ENCODE measurements at regions not wholly inside any gene's neighbourhood (a gene's known extent, or its start where the extent isn't known, plus 50 kb on each side); places are given as distances from the start of the nearest gene placed in this dataset.
"Not testable (repeated sequence)": the region's sequence is repeated elsewhere in the genome, so short reads cannot be mapped to it uniquely, and the experiment has no call there.

DNA sequence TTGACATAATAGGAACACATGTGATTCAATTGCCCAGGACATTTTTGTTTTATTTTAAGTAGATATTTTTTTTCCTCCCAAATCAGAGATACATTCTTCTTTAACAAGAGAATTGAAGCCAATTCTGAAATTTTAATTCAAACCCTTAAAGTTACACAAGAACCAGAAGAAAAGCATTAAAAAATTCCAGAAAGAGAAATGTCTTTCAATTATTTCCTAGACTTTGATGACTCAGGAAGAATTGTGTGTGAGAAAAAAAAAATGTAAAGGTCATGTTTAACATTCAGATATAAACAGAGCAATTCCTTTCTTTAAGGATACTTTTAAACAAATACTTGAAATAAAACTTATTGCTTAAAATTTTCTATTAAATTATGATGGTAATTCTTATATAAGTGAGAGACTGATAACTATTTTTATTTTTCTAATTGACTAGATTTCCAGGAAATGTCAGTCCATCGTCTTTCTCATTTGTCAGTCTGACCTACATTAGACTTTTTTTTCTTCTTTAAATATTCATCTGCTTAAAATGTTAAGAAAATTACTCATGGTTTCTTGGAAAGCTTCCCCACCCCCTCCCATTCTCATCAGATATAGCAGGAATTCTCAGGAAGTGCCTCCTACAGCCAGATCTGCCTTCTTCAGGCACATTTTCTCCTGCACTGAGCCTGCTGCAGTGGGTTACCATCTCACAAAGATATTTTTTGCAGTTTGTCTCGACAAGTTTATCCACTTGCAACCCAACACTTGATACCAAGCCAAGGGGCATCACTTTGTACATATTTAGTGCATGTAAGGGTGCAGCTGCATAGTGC lies 261.8 kb upstream of the CBLB start:
- Histone ChIP-seq H3K9me3 (ENCODE audit: control insufficient read depth, low read length) (no peaks in the 10 kb centered on the region), H3K4me3 (ENCODE audit: low read length) (no peak overlapping the region), H3K27ac (ENCODE audit: low read length) (no peak overlapping the region), H3K4me1 (ENCODE audit: control insufficient read depth, insufficient read depth, low read length) (peaks cover 7% of the 10 kb centered on the region), H3K27me3 (ENCODE audit: control insufficient read depth, insufficient read depth) (no peaks in the 10 kb centered on the region)
- ATAC-seq, result peak; percentile 42 to 48
- DNase-seq, result no peak
- WGBS, result 13% methylated on average over 2 of the region's 2 CpGs
- intact Hi-C loops (cut with DNase I), result no loop called here

DNA sequence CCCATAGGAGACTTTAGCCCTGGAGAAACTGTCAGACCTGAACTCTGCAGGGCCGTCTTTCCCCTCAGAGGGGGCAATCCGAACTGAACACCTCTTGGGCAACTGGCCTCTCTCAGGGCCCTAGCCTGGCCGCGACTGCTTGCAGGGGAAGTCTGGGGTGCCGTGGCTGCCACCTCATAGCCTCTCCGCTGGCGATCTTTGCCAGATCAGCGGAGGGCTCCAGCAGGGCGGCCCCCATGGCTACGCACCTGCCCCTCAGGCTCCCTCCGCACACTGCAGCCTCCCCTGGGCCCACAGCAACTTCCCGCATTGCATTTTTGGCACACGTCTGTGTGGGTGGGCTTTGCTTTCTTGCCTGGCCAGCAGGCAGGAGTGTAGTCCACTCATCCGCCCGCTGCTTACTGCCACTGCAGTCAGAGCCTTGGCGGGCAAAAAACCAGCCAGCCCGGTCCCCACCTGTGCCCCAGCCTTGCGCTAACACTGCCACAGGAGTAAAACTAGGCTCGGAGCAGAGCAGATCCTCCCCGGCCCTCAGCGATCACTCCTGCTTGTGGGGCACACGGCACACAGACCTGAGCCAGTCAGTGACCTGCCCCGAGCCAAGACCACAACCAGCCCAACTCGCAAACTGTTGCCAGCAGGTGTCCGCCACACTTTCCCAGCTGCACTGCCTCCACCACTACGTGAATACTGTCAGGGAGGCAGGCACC lies 266.8 kb upstream of the CBLB start:
- Histone ChIP-seq H3K4me3 (ENCODE audit: low read length) (no peak overlapping the region), H3K4me1 (ENCODE audit: control insufficient read depth, insufficient read depth, low read length) (peaks cover 4% of the 10 kb centered on the region), H3K27ac (ENCODE audit: low read length) (no peak overlapping the region), H3K9me3 (ENCODE audit: control insufficient read depth, low read length) (no peaks in the 10 kb centered on the region), H3K27me3 (ENCODE audit: control insufficient read depth, insufficient read depth) (no peaks in the 10 kb centered on the region)
- ATAC-seq (no peak), DNase-seq (peak in 2 of 3 donors; percentile 32 to 53)
- WGBS, result 97% methylated on average over 26 of the region's 26 CpGs
- intact Hi-C loops (cut with DNase I), result no loop called here

DNA sequence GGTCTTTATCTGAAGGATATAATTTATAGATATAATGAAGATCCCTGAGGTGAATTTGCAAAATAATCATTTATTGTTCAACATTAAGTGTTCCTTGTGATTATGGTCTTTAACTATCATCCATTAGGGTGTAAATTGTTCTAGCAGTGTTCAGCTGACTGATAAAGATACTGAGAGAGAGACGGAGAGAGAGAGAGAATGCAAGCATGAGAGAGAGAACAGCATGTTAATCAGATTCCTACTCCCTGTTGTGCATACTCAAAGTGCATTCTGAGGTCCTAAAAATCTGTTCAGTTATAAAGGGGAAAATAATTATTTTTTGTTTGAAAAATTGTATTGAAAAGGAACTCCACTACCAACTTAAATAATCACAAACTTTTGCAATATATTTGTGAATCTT lies 271.0 kb upstream of the CBLB start:
- Histone ChIP-seq H3K27me3 (ENCODE audit: control insufficient read depth, insufficient read depth) (no peaks in the 10 kb centered on the region), H3K27ac (ENCODE audit: low read length) (no peak overlapping the region), H3K9me3 (ENCODE audit: control insufficient read depth, low read length) (no peaks in the 10 kb centered on the region), H3K4me3 (ENCODE audit: low read length) (no peak overlapping the region), H3K4me1 (ENCODE audit: control insufficient read depth, insufficient read depth, low read length) (no peaks in the 10 kb centered on the region)
- DNase-seq, result no peak
- intact Hi-C loops (cut with DNase I), result no loop called here
- peak in 1 of 2 donors; percentile 60 for ATAC-seq
- 49% methylated on average over 1 of the region's 1 CpG for WGBS

DNA sequence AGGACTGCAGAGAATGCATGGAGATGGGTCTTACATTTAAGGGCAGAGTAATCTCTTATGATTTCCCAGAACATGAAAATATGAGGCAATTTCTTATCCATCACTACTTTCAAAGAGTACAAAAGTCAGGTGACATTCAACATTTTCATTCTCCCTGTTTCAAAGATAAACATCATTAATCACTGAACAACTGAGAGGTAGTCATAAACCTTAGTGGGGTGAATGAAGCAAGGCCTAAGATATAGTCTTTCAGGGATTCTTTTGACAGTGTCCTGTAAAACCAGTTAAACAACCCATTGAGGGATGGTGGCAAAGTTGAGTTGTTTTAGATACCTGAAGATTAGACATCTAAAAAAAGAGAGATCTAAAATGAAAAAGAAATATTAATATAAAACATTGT lies 271.6 kb upstream of the CBLB start:
- ATAC-seq (no peak), DNase-seq (no peak)
- H3K4me3 ChIP-seq (ENCODE audit: low read length), result no peak overlapping the region
- no peaks in the 10 kb centered on the region for H3K9me3 ChIP-seq (ENCODE audit: control insufficient read depth, low read length)
- intact Hi-C loops (cut with DNase I), result no loop called here
- H3K27me3 ChIP-seq (ENCODE audit: control insufficient read depth, insufficient read depth), result no peaks in the 10 kb centered on the region
- no peaks in the 10 kb centered on the region for H3K4me1 ChIP-seq (ENCODE audit: control insufficient read depth, insufficient read depth, low read length)
- no peak overlapping the region for H3K27ac ChIP-seq (ENCODE audit: low read length)

DNA sequence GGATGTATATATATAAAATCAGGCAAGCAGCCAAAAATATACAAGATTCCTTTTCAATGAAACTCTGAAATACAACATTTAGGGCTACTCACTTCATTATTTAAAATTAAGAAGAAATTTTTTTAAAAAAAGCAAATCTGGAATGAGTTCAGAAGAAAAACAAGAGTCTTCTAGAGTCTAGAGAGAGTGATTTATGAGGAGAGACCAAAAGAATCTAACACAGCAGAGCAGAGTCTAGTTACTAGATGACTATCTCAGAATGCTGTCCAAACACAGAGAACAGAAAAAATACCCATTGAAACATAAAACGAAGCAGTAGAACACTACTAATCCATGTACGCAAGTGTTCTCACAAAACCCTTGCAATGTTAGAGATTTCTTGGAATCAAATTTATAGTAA lies 275.2 kb upstream of the CBLB start:
- Histone ChIP-seq H3K9me3 (ENCODE audit: control insufficient read depth, low read length) (no peaks in the 10 kb centered on the region), H3K27me3 (ENCODE audit: control insufficient read depth, insufficient read depth) (no peaks in the 10 kb centered on the region), H3K27ac (ENCODE audit: low read length) (no peak overlapping the region), H3K4me3 (ENCODE audit: low read length) (no peak overlapping the region), H3K4me1 (ENCODE audit: control insufficient read depth, insufficient read depth, low read length) (no peaks in the 10 kb centered on the region)
- intact Hi-C loops (cut with DNase I), result no loop called here
- no peak for ATAC-seq
- WGBS, result 89% methylated on average over 2 of the region's 2 CpGs
- DNase-seq, result no peak

DNA sequence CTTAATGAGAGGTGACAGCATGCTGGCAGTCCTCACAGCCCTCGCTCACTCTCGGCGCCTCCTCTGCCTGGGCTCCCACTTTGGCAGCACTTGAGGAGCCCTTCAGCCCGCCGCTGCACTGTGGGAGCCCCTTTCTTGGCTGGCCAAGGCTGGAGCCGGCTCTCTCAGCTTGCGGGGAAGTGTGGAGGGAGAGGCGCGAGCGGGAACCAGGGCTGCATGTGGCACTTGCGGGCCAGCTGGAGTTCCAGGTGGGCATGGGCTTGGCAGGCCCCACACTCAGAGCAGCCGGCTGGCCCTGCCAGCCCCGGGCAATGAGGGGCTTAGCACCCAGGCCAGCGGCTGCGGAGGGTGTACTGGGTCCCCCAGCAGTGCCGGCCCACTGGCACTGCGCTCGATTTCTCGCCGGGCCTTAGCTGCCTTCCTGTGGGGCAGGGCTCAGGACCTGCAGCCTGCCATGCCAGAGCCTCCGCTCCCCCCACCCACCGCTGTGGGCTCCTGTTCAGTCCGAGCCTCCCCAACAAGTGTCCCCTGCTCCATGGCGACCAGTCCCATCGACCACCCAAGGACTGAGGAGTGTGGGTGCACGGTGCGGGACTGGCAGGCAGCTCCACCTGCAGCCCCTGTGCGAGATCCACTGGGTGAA lies 279.7 kb upstream of the CBLB start:
- peak in 1 of 3 donors; percentile 30 for DNase-seq
- intact Hi-C loops (cut with DNase I); H3K27me3 ChIP-seq (ENCODE audit: control insufficient read depth, insufficient read depth); ATAC-seq; H3K27ac ChIP-seq (ENCODE audit: low read length); H3K4me1 ChIP-seq (ENCODE audit: control insufficient read depth, insufficient read depth, low read length); H3K9me3 ChIP-seq (ENCODE audit: control insufficient read depth, low read length); H3K4me3 ChIP-seq (ENCODE audit: low read length): not testable (repeated sequence)
- WGBS, result 97% methylated on average over 28 of the region's 28 CpGs

DNA sequence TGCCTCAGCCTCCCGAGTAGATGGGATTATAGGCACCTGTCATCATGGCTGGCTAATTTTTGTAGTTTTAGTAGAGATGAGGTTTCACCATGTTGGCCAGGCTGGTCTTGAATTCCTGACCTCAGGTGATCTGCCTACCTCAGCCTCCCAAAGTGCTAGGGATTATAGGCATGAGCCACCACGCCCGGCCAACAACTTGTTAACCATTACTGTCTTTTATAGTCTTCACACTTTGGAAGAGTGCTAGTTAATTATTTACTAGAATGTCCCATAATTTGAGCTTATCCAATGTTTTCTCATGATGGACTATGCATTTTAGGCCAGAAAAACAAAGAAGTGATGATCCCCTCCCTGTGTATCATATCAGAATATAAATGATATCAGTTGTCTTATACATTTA lies 288.6 kb upstream of the CBLB start:
- intact Hi-C loops (cut with DNase I), result no loop called here
- Histone ChIP-seq H3K4me1 (ENCODE audit: control insufficient read depth, insufficient read depth, low read length) (no peaks in the 10 kb centered on the region), H3K4me3 (ENCODE audit: low read length) (no peak overlapping the region), H3K9me3 (ENCODE audit: control insufficient read depth, low read length) (no peaks in the 10 kb centered on the region), H3K27ac (ENCODE audit: low read length) (no peak overlapping the region), H3K27me3 (ENCODE audit: control insufficient read depth, insufficient read depth) (no peaks in the 10 kb centered on the region)
- 96% methylated on average over 3 of the region's 3 CpGs for WGBS
- DNase-seq, result no peak
- ATAC-seq, result no peak

DNA sequence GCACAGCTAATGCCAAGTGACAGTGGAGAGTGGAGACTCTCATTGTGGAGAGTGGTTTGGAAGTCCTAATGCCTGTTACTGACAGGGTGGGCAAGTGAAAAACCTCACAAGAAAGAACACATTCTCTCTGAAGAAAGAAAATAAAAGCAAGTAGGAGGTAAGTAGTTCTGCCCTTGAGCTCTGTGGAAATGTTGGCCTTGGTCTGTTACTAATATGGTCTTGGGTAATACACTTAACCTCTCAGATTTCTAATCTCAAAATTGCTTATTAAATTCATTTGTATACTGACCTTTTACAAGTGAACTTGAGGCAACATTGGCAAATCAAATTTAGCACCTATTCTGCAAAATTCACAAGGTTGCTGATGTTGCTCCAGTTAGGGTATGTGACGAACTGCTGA lies 291.6 kb upstream of the CBLB start:
- Histone ChIP-seq H3K27me3 (ENCODE audit: control insufficient read depth, insufficient read depth) (no peaks in the 10 kb centered on the region), H3K4me3 (ENCODE audit: low read length) (no peak overlapping the region), H3K27ac (ENCODE audit: low read length) (no peak overlapping the region), H3K4me1 (ENCODE audit: control insufficient read depth, insufficient read depth, low read length) (no peaks in the 10 kb centered on the region), H3K9me3 (ENCODE audit: control insufficient read depth, low read length) (no peaks in the 10 kb centered on the region)
- intact Hi-C loops (cut with DNase I), result no loop called here
- no peak for DNase-seq
- WGBS, result 96% methylated on average over 1 of the region's 1 CpG
- ATAC-seq, result no peak

DNA sequence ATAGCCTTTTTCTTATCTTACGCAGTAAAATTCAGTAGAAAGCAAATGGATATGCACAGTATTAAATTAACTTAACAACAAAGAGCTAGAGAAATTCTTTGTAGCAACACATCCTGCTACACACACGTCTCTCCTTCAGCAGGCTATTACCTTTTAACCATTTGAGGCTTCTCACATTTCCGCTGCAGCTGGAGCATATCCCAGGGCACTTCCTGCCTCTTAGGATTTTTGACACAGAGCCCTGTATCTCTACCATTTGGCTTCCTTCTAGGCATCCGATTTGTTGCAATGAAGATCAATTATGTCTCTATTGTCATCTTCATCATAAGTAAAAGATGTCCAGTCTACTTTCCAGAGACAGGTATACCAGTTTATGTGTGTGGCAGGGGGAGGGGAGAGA lies 292.4 kb upstream of the CBLB start:
- no peak overlapping the region for H3K4me3 ChIP-seq (ENCODE audit: low read length)
- no peak overlapping the region for H3K27ac ChIP-seq (ENCODE audit: low read length)
- ATAC-seq (no peak), DNase-seq (no peak)
- no peaks in the 10 kb centered on the region for H3K4me1 ChIP-seq (ENCODE audit: control insufficient read depth, insufficient read depth, low read length)
- 53% methylated on average over 4 of the region's 4 CpGs for WGBS
- H3K27me3 ChIP-seq (ENCODE audit: control insufficient read depth, insufficient read depth), result no peaks in the 10 kb centered on the region
- intact Hi-C loops (cut with DNase I), result no loop called here
- no peaks in the 10 kb centered on the region for H3K9me3 ChIP-seq (ENCODE audit: control insufficient read depth, low read length)

DNA sequence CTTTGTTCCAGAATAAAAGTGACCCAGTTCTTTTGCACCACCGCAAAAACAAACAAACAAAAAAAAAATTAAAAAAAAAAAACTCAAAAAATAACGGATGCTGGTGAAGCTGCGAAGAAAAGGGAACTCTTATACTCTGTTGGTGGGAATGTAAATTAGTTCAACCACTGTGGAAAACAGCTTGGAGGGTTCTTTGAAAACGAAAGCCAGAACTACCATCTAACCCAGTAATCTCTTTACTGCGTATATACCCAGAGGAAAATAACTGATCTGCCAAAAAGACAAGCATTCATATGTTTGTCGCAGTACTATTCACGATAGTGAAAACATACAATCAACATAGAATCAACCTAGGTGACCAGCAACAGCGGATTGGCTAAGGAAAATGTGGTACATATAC lies 298.9 kb upstream of the CBLB start:
- DNase-seq (no peak), ATAC-seq (no peak)
- Histone ChIP-seq H3K27me3 (ENCODE audit: control insufficient read depth, insufficient read depth) (no peaks in the 10 kb centered on the region), H3K9me3 (ENCODE audit: control insufficient read depth, low read length) (no peaks in the 10 kb centered on the region), H3K27ac (ENCODE audit: low read length) (no peak overlapping the region), H3K4me3 (ENCODE audit: low read length) (no peak overlapping the region), H3K4me1 (ENCODE audit: control insufficient read depth, insufficient read depth, low read length) (no peaks in the 10 kb centered on the region)
- intact Hi-C loops (cut with DNase I), result no loop called here
- WGBS, result 96% methylated on average over 8 of the region's 8 CpGs

DNA sequence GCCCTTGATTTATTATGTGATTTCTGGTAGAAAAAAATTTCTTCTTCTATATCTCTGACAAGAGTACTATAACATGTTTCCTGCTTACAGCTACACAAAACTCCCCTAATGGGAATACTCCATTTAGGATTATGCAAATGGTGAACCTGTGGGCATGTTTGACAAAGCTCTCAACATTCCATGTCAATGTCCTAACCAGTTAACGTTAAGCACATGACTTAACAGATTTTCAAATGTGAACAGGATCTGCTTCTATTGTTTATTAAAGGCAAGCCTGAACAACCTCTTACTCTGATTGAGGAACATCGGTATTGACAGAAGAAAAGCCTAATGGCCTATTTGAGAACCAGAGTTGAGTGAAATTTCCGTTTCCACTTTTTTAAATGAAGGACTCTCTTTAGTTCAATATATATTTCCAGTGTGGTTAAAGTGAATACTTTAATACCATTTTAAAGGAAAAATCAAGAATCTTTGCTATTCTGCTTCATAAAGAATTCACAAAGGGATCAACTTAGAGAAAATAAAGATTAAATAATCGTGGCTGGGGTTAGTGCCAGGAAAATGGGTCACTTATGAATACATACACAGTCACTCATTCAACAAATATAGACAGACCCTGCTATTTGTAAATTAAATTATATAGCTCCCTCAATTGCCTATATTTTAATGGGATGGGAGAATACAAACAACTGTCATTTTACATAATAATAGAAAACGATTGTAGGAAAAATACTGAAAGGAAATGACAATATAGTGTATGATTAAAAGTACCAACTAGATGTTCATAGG lies 300.3 kb upstream of the CBLB start:
- no peak overlapping the region for H3K27ac ChIP-seq (ENCODE audit: low read length)
- WGBS, result 76% methylated on average over 5 of the region's 5 CpGs
- ATAC-seq (no peak), DNase-seq (no peak)
- no peaks in the 10 kb centered on the region for H3K4me1 ChIP-seq (ENCODE audit: control insufficient read depth, insufficient read depth, low read length)
- H3K4me3 ChIP-seq (ENCODE audit: low read length), result no peak overlapping the region
- intact Hi-C loops (cut with DNase I), result no loop called here
- H3K27me3 ChIP-seq (ENCODE audit: control insufficient read depth, insufficient read depth), result no peaks in the 10 kb centered on the region
- no peaks in the 10 kb centered on the region for H3K9me3 ChIP-seq (ENCODE audit: control insufficient read depth, low read length)

Data from right cardiac atrium (tissue), 5 donors.